Fibroblast of peridontal ligament (primary cell): ENCODE measurements at regions not wholly inside any gene's neighbourhood (a gene's known extent, or its start where the extent isn't known, plus 50 kb on each side); places are given as distances from the start of the nearest gene placed in this dataset.

ENCODE experiments used
- DNase-seq: peaks from one replicate; pipeline ENCODE4 v3.0.0-alpha.2; 2010; ENCODE audit errors: extremely low read depth

DNA sequence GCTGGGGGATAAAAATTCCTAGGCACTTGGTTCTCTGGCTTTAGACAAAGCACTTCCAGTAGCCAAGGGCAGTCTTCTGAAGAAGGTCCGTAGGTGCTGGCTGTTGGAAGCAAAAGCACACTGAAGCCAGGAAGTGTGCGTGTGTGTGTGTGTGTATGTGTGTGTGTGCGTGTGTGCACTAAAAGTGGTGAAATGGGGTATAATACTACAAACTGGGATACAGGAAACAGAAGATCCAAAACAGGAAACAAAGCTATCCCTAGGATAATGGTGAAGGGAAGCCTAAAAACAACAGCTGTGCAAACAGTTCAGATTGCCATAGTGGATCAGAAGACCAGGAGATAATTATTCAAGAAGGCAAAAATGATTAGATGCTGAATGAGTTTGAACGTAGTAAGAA lies 103.4 kb downstream of the IL20RB start:
- no peak for DNase-seq

GRCh38 chr3:137062250-137062649 lies 104.5 kb downstream of the IL20RB start:
- DNase-seq = no peak

GRCh38 chr3:137065381-137065780 lies 107.6 kb downstream of the IL20RB start:
- no peak for DNase-seq

DNA sequence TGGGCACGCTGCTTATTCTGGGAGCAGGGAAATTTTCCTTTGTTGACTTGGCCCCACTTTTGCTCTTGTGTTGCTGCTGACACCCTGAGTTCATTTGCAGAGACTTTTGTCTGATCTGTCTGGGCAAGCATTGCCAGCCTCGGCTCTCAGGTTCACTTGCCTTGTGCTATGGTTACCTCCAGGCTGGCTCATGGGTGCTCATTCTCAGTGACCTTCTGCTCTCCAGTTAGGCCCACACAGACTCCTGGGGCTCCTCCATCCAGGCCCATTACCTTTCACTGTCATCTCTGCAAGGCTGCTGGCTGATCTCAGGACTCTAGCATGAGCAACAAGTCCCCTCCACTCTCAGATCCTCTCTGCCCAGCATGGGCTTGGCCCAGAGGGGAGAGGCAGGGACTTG lies 108.3 kb downstream of the IL20RB start:
- DNase-seq = no peak

GRCh38 chr3:137071104-137071503 lies 113.3 kb downstream of the IL20RB start:
- no peak for DNase-seq

DNA sequence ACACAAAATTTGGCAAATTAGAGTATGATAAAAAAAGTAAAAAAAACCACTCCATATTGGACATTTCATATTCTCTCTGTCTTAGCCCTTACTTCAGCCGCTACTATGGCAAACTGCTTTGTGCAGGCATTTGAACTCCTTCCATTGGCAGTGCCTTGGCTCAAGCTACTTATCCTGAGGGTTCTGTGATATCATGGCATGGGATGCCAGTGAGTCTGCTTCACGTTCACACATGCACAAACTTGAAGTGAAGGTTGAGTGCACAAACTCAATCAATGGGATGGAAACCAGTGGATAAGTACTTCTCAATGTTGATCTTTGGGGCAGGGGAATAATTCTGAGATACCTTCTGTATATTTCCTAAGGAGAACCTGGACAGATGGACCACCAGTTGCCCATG lies 117.2 kb downstream of the IL20RB start:
- DNase-seq = no peak

- no peak for DNase-seq
Measured at GRCh38 chr3:137078040-137078439, 120.3 kb downstream of the IL20RB start.

- DNase-seq = no peak
Measured at GRCh38 chr3:137079571-137079970, 121.8 kb downstream of the IL20RB start.

DNA sequence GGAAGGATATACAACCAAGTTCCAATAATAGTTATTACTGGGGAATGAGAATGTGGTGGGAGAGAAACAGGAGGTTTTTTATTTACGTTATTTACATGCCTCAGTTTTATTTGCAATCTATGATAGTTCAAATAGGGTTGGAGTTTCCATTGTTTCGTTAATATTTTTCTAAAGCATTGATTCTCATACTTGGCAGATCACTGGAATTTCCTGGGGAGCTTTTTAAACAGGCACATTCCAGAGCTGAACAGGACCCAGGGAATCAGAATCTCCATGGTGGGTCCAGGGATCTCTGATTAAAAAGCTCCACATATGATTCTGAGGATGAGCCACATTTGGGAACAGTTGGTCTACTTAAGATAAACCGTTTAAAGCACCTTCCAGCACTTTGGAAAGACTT lies 123.9 kb downstream of the IL20RB start:
- DNase-seq = no peak

DNA sequence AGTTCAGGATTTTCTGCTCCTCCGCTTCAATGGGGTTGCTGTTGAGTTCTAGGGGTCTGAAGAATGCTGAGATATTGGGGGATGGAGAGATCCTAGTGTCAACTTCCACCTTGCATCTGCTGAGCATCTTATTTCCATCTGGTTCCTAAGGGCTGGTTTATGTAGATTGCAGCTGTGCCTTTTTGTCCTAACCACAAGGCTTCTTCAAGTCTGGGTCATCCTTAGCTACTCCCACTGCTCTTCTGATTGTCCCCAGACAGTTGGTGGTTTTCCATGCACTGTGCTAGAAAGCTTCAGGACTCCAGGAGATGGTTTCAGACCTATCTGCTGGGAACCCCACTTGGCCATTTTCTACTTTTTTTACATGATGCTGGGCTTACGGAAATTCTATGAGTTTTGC lies 125.0 kb downstream of the IL20RB start:
- no peak for DNase-seq

GRCh38 chr3:137083332-137083731 lies 125.5 kb downstream of the IL20RB start:
- DNase-seq = no peak

- DNase-seq = no peak
Measured at GRCh38 chr3:137084586-137084985, 126.8 kb downstream of the IL20RB start.

DNA sequence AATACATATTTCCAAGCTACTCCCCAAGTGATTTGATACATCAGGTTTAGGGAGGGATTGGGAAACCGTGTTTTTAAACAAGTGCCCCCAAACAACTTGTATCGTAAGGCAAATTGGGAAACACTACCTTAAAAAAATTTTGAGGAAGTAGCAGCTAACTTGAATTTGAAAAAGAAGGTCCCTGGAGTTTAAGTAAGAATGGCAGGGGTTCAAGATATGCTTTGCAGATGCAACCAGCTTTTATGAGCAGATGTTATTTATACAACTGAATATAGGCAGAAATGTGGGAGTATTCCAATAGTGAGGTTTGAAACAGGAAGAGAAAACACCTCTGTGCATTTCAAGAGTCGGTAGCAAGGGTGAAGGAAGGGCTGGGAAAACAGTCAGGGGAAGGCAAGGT lies 139.6 kb downstream of the IL20RB start:
- DNase-seq = no peak

GRCh38 chr3:137097852-137098251 lies 140.1 kb downstream of the IL20RB start:
- no peak for DNase-seq

- DNase-seq = no peak
Measured at GRCh38 chr3:137099364-137100219, 141.8 kb downstream of the IL20RB start.

DNA sequence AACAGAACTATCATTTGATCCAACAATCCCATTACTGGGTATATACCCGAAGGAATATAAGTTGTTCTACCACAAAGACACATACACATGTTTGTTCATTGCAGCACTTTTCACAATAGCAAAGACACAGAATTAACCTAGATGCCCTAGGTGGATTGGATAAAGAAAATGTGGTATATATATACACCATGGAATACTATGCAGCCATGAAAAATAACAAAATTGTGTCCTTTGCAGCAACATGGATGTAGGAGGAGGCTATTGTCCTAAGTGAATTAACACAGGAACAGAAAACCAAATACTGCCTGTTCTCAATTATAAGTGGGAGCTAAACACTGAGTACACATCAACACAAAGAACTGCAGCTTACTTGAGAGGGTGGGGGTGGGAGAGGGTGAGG lies 142.5 kb downstream of the IL20RB start:
- DNase-seq = no peak

DNA sequence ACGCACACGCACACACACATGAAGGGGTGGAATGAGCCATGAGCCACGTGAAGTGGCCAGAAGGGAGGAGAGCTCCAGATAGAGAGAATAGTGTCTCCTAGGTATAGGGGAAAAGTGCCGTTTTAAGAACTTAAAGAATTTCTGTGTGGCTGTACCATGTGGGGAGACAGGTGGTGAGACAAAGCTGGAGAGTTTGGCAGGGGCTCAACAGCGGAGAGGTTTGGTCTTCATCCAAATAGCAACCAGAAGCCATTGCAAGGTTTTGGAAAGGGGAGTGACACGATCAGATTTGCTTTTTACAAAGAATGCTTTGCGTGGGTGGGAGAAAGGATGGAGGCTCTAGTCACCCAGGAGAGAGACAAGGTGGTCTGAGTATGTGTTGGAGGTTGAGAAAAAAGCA lies 146.0 kb downstream of the IL20RB start:
- DNase-seq = no peak

- DNase-seq = peak; percentile 80
Measured at GRCh38 chr3:137105277-137105977, 147.6 kb downstream of the IL20RB start.

DNA sequence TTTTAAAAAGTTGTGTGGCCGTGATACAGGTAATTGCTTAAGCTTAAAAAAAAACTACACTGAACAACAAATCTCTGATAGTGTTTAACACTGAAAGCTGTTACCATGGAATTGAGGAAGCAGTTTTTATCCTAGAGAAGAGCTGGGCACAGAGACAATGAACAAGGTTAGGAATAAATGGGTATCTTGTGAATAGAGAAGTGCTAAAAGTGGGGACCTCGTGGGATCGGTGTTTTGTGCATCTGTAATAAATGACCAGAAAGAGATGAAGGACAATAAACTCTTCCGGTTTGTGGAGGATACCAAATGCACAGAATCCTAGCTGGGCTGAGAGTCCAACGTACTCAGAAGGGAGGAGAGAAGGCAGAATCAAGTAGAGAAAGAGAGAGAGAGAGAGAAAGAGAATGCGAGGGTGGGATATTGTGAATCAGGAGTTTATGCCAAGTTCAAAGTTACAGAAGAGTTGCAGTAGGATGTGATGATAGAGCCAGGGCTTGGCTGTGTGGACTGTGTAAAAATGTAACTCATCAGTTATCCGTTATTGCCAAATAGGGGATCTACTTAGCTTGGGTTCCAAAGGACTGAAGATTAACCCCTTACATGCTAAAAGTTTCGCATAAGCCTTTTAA lies 148.9 kb downstream of the IL20RB start:
- no peak for DNase-seq

DNA sequence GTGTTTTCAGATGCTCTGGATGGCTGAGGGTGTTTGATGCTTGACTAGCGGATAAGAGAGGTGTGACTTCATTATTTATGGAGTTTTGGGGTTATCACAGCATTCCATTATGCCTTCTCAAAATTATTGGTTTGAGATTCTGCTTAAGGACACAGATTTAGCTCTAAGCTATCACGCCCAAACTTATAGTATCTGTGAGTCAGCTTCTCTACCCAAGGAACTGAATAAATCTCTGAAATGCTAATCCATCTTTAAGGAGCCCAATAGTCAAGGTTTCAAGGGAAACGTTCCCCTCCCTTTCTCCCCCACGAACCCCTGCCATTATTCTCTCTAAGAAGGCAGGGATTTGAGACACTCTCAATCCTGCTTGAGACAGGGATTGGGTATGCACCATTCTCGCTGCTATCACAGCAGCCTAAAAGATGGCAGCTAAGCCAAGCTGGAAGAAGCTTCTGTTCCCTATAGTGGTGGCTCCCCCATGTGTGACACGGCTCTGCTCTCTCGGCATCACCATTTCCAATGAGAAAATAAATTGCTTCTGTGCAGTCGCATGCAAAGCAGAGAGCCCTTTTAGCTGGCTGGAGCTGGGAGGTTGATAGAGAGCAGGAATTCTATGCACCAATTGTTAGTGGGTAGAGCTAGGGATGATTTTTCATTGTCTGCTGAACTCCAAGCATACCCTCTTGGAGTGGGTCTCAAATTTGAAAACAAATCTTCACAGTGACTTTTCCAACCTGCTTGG lies 151.1 kb downstream of the IL20RB start:
- no peak for DNase-seq

DNA sequence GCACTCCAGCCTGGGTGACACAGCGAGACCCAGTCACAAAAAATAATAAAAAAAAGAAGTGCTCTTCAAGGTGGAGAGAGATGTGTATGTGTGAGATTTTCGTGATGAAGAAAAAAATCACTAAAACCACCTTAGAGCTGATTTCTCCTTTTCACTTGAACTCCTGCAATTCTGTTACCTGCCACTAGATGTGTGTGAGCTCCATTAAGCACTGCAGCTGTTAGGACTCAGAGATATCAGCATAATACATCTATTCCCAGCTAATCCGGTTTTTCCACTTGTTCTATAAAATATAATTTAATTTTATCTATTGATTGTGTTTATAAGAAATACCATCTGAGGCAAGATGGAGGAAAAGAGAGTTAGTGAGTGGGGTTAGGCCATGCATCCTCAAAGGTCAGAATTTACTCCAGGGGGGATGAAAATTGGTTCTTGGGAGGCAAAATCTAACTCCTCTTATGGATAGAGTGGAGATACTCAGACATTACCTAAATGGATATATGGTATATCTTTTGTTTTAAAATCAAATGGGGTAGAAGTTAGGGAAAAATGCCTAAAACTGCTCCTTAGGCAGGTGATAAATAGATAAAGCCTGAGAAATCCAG lies 152.7 kb downstream of the IL20RB start:
- DNase-seq = peak; percentile 31

GRCh38 chr3:137111497-137111896 lies 153.7 kb downstream of the IL20RB start:
- no peak for DNase-seq
